ENCODE measurements at regions not wholly inside any gene's neighbourhood (a gene's known extent, or its start where the extent isn't known, plus 50 kb on each side); places are given as distances from the start of the nearest gene placed in this dataset.

DNA sequence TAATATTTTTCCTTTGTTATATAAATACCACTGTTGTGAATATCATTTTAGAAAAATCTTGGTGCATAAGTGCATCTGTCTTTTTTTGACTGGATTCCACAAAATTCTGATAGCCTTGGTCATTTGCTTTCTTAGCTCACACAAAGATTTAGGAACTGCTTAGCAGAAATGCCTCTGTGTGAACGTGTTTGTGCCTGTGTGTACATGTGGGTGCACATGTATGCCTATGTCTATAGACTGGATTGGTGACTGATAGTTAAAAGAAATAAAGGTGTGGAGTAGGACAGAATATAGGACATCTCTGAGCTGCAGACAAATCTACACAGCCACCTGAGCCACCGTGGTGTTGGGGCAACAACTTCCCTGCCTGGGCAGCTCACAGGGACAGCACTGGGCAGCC is 93.8 kb downstream of the TSN start:
- TF ChIP-seq POLR2A (IDR thresholded peaks at IDR 0.05): no peak
- TF ChIP-seq, protein P1, sequence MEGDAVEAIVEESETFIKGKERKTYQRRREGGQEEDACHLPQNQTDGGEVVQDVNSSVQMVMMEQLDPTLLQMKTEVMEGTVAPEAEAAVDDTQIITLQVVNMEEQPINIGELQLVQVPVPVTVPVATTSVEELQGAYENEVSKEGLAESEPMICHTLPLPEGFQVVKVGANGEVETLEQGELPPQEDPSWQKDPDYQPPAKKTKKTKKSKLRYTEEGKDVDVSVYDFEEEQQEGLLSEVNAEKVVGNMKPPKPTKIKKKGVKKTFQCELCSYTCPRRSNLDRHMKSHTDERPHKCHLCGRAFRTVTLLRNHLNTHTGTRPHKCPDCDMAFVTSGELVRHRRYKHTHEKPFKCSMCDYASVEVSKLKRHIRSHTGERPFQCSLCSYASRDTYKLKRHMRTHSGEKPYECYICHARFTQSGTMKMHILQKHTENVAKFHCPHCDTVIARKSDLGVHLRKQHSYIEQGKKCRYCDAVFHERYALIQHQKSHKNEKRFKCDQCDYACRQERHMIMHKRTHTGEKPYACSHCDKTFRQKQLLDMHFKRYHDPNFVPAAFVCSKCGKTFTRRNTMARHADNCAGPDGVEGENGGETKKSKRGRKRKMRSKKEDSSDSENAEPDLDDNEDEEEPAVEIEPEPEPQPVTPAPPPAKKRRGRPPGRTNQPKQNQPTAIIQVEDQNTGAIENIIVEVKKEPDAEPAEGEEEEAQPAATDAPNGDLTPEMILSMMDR (IDR thresholded peaks at IDR 0.05): no peak

Data from body of pancreas (tissue), 4 donors.